ENCODE measurements at regions not wholly inside any gene's neighbourhood (a gene's known extent, or its start where the extent isn't known, plus 50 kb on each side); places are given as distances from the start of the nearest gene placed in this dataset.

- Mint-ChIP-seq H3K4me1 (peaks cover 2% of the 10 kb centered on the region), H3K4me3 (no peak overlapping the region), H3K27me3 (peaks cover 8% of the 10 kb centered on the region), H3K27ac (no peak overlapping the region), H3K36me3 (no peaks in the 10 kb centered on the region), H3K9me3 (peaks cover 1% of the 10 kb centered on the region)
- DNase-seq = no peak
Observed at GRCh38 chr5:39783756-39784421, 359.1 kb upstream of the DAB2 start.

- Mint-ChIP-seq H3K27me3 (peaks cover 7% of the 10 kb centered on the region), H3K4me3 (no peak overlapping the region), H3K36me3 (no peaks in the 10 kb centered on the region), H3K27ac (no peak overlapping the region), H3K4me1 (peaks cover 2% of the 10 kb centered on the region), H3K9me3 (peaks cover 1% of the 10 kb centered on the region)
- no peak for DNase-seq
Observed at GRCh38 chr5:39780347-39780746, 355.6 kb upstream of the DAB2 start.

- no peak for DNase-seq
- Mint-ChIP-seq H3K27ac (no peak overlapping the region), H3K9me3 (peaks cover 1% of the 10 kb centered on the region), H3K4me3 (no peak overlapping the region), H3K4me1 (peaks cover 2% of the 10 kb centered on the region), H3K27me3 (peaks cover 7% of the 10 kb centered on the region), H3K36me3 (no peaks in the 10 kb centered on the region)
Observed at GRCh38 chr5:39779831-39780230, 355.1 kb upstream of the DAB2 start.

GRCh38 chr5:39775797-39776365, 351.1 kb upstream of the DAB2 start:
- Mint-ChIP-seq H3K27me3 (peaks cover 27% of the 10 kb centered on the region), H3K4me3 (no peak overlapping the region), H3K27ac (no peak overlapping the region), H3K9me3 (peaks cover 1% of the 10 kb centered on the region), H3K36me3 (no peaks in the 10 kb centered on the region), H3K4me1 (no peaks in the 10 kb centered on the region)
- no peak for DNase-seq

- no peak for DNase-seq
- Mint-ChIP-seq H3K27ac (no peak overlapping the region), H3K36me3 (no peaks in the 10 kb centered on the region), H3K4me3 (no peak overlapping the region), H3K4me1 (no peaks in the 10 kb centered on the region), H3K27me3 (peaks cover 30% of the 10 kb centered on the region), H3K9me3 (peaks cover 1% of the 10 kb centered on the region)
Observed at GRCh38 chr5:39775086-39775796, 350.5 kb upstream of the DAB2 start.

GRCh38 chr5:39774605-39775004, 349.8 kb upstream of the DAB2 start:
- Mint-ChIP-seq H3K36me3 (no peaks in the 10 kb centered on the region), H3K9me3 (peaks cover 1% of the 10 kb centered on the region)

GRCh38 chr5:39772307-39772706, 347.5 kb upstream of the DAB2 start:
- Mint-ChIP-seq H3K4me3 (no peak overlapping the region), H3K27ac (no peak overlapping the region), H3K36me3 (no peaks in the 10 kb centered on the region), H3K4me1 (no peaks in the 10 kb centered on the region), H3K9me3 (no peaks in the 10 kb centered on the region), H3K27me3 (peaks cover 23% of the 10 kb centered on the region)
- DNase-seq = no peak

More at GRCh38 chr5:39774605-39775004, 349.8 kb upstream of the DAB2 start:
- Mint-ChIP-seq H3K27ac (no peak overlapping the region), H3K27me3 (peaks cover 30% of the 10 kb centered on the region), H3K4me3 (no peak overlapping the region), H3K4me1 (no peaks in the 10 kb centered on the region)
- no peak for DNase-seq

- Mint-ChIP-seq H3K36me3 (no peaks in the 10 kb centered on the region), H3K9me3 (no peaks in the 10 kb centered on the region), H3K4me1 (no peaks in the 10 kb centered on the region), H3K27me3 (peaks cover 27% of the 10 kb centered on the region), H3K4me3 (no peak overlapping the region), H3K27ac (no peak overlapping the region)
- DNase-seq = no peak
Observed at GRCh38 chr5:39767916-39768315, 343.1 kb upstream of the DAB2 start.

GRCh38 chr5:39765366-39765765, 340.6 kb upstream of the DAB2 start:
- Mint-ChIP-seq H3K36me3 (no peaks in the 10 kb centered on the region), H3K27ac (no peak overlapping the region), H3K4me1 (no peaks in the 10 kb centered on the region), H3K4me3 (no peak overlapping the region), H3K27me3 (peaks cover 8% of the 10 kb centered on the region), H3K9me3 (no peaks in the 10 kb centered on the region)
- no peak for DNase-seq

- no peak overlapping the region for H3K27ac Mint-ChIP-seq
- no peaks in the 10 kb centered on the region for H3K36me3 Mint-ChIP-seq
- peaks cover 8% of the 10 kb centered on the region for H3K27me3 Mint-ChIP-seq
- H3K4me3 Mint-ChIP-seq = no peak overlapping the region
- H3K4me1 Mint-ChIP-seq = no peaks in the 10 kb centered on the region
- H3K9me3 Mint-ChIP-seq = no peaks in the 10 kb centered on the region
- DNase-seq = no peak
Observed at GRCh38 chr5:39762761-39763160, 338.0 kb upstream of the DAB2 start.

GRCh38 chr5:39761199-39761950, 336.6 kb upstream of the DAB2 start:
- Mint-ChIP-seq H3K27ac (no peak overlapping the region), H3K4me1 (no peaks in the 10 kb centered on the region), H3K4me3 (no peak overlapping the region), H3K9me3 (no peaks in the 10 kb centered on the region), H3K36me3 (no peaks in the 10 kb centered on the region), H3K27me3 (peaks cover 8% of the 10 kb centered on the region)
- no peak for DNase-seq

- no peaks in the 10 kb centered on the region for H3K9me3 Mint-ChIP-seq
- H3K27ac Mint-ChIP-seq = no peak overlapping the region
- peaks cover 8% of the 10 kb centered on the region for H3K27me3 Mint-ChIP-seq
- H3K4me1 Mint-ChIP-seq = no peaks in the 10 kb centered on the region
- DNase-seq = no peak
- no peaks in the 10 kb centered on the region for H3K36me3 Mint-ChIP-seq
- H3K4me3 Mint-ChIP-seq = no peak overlapping the region
Observed at GRCh38 chr5:39760385-39761198, 335.8 kb upstream of the DAB2 start.

- H3K4me3 Mint-ChIP-seq = no peak overlapping the region
- no peaks in the 10 kb centered on the region for H3K4me1 Mint-ChIP-seq
- no peak overlapping the region for H3K27ac Mint-ChIP-seq
- H3K27me3 Mint-ChIP-seq = peaks cover 5% of the 10 kb centered on the region
- DNase-seq = no peak
- no peaks in the 10 kb centered on the region for H3K9me3 Mint-ChIP-seq
- H3K36me3 Mint-ChIP-seq = no peaks in the 10 kb centered on the region
Observed at GRCh38 chr5:39759701-39760100, 334.9 kb upstream of the DAB2 start.

- peaks cover 10% of the 10 kb centered on the region for H3K27me3 Mint-ChIP-seq
- no peak overlapping the region for H3K4me3 Mint-ChIP-seq
- no peak overlapping the region for H3K27ac Mint-ChIP-seq
- DNase-seq = no peak
- H3K36me3 Mint-ChIP-seq = no peaks in the 10 kb centered on the region
- H3K9me3 Mint-ChIP-seq = peaks cover 5% of the 10 kb centered on the region
- no peaks in the 10 kb centered on the region for H3K4me1 Mint-ChIP-seq
Observed at GRCh38 chr5:39758426-39758825, 333.6 kb upstream of the DAB2 start.
